Activated T-helper 2 cell treated with anti-CD3 and anti-CD28 coated beads, Interferon-gamma antibody, Interleukin-2, Interleukin-4, amounts not matched to agents 10 μg/mL and 5 μg/mL and 100 μg/mL, durations not matched to agents 14 hours and 24 hours and 36 hours (primary cell): ENCODE measurements at regions not wholly inside any gene's neighbourhood (a gene's known extent, or its start where the extent isn't known, plus 50 kb on each side); places are given as distances from the start of the nearest gene placed in this dataset.

ENCODE experiments used
- DNase-seq: peaks from one replicate; pipeline ENCODE4 v3.0.0; 2021; ENCODE audit warnings: low spot score
- H3K27ac Mint-ChIP-seq: one replicate; pipeline ENCODE4 v1.8.0; 2021; ENCODE audit warnings: mixed read lengths
- H3K27me3 Mint-ChIP-seq: one replicate; pipeline ENCODE4 v1.8.0; 2021; ENCODE audit warnings: low read depth, mixed read lengths
- H3K36me3 Mint-ChIP-seq: one replicate; pipeline ENCODE4 v1.8.0; 2021; ENCODE audit warnings: low read depth, mixed read lengths
- H3K4me1 Mint-ChIP-seq: one replicate; pipeline ENCODE4 v1.8.0; 2021; ENCODE audit warnings: low read depth, mixed read lengths
- H3K4me3 Mint-ChIP-seq: one replicate; pipeline ENCODE4 v1.8.0; 2021; ENCODE audit warnings: low read depth, mild to moderate bottlenecking, moderate library complexity, mixed read lengths
- H3K9me3 Mint-ChIP-seq: one replicate; pipeline ENCODE4 v1.8.0; 2021; ENCODE audit warnings: mixed read lengths
- intact Hi-C: fragments of 100-400 bp; cut with micrococcal nuclease; formaldehyde crosslinking; loops from one replicate; pipeline ENCODE4 v1.15.1; 2023

GRCh38 chr5:74324556-74324955 lies 316.0 kb downstream of the ENC1 start:
- Mint-ChIP-seq H3K27ac (no peak overlapping the region), H3K9me3 (no peaks in the 10 kb centered on the region), H3K4me1 (peaks cover 21% of the 10 kb centered on the region), H3K36me3 (no peaks in the 10 kb centered on the region), H3K27me3 (peaks cover 32% of the 10 kb centered on the region), H3K4me3 (no peak overlapping the region)
- no peak for DNase-seq
- intact Hi-C loops = no loop called here

GRCh38 chr5:74322944-74323343 lies 317.6 kb downstream of the ENC1 start:
- no peak for DNase-seq
- no peak overlapping the region for H3K4me3 Mint-ChIP-seq
- H3K9me3 Mint-ChIP-seq = no peaks in the 10 kb centered on the region
- H3K27ac Mint-ChIP-seq = no peak overlapping the region
- peaks cover 25% of the 10 kb centered on the region for H3K27me3 Mint-ChIP-seq
- no peaks in the 10 kb centered on the region for H3K36me3 Mint-ChIP-seq
- H3K4me1 Mint-ChIP-seq = peaks cover 18% of the 10 kb centered on the region
- intact Hi-C loops = no loop called here

GRCh38 chr5:74322191-74322590 lies 318.3 kb downstream of the ENC1 start:
- no peak overlapping the region for H3K27ac Mint-ChIP-seq
- H3K4me3 Mint-ChIP-seq = no peak overlapping the region
- H3K4me1 Mint-ChIP-seq = peaks cover 13% of the 10 kb centered on the region
- intact Hi-C loops = no loop called here
- H3K36me3 Mint-ChIP-seq = no peaks in the 10 kb centered on the region
- peaks cover 25% of the 10 kb centered on the region for H3K27me3 Mint-ChIP-seq
- DNase-seq = no peak
- no peaks in the 10 kb centered on the region for H3K9me3 Mint-ChIP-seq

- no peak overlapping the region for H3K27ac Mint-ChIP-seq
- H3K4me1 Mint-ChIP-seq = peaks cover 6% of the 10 kb centered on the region
- H3K27me3 Mint-ChIP-seq = peaks cover 25% of the 10 kb centered on the region
- H3K9me3 Mint-ChIP-seq = no peaks in the 10 kb centered on the region
- intact Hi-C loops = no loop called here
- no peak overlapping the region for H3K4me3 Mint-ChIP-seq
- DNase-seq = no peak
- no peaks in the 10 kb centered on the region for H3K36me3 Mint-ChIP-seq
Measured at GRCh38 chr5:74321326-74321725, 319.2 kb downstream of the ENC1 start.

- peaks cover 20% of the 10 kb centered on the region for H3K27me3 Mint-ChIP-seq
- no peaks in the 10 kb centered on the region for H3K36me3 Mint-ChIP-seq
- H3K27ac Mint-ChIP-seq = no peak overlapping the region
- intact Hi-C loops = no loop called here
- no peak for DNase-seq
- peaks cover 6% of the 10 kb centered on the region for H3K4me1 Mint-ChIP-seq
- H3K9me3 Mint-ChIP-seq = no peaks in the 10 kb centered on the region
- H3K4me3 Mint-ChIP-seq = no peak overlapping the region
Measured at GRCh38 chr5:74320526-74320925, 320.0 kb downstream of the ENC1 start.

GRCh38 chr5:74319076-74319475 lies 321.5 kb downstream of the ENC1 start:
- H3K27me3 Mint-ChIP-seq = peaks cover 12% of the 10 kb centered on the region
- H3K9me3 Mint-ChIP-seq = no peaks in the 10 kb centered on the region
- DNase-seq = no peak
- H3K36me3 Mint-ChIP-seq = no peaks in the 10 kb centered on the region
- intact Hi-C loops = loop anchor here (2.0 to 5.0 kb wide), 2 partner anchors 260 to 323 kb away; partner anchors contain the start of gene ENC1
- H3K4me1 Mint-ChIP-seq = peaks cover 6% of the 10 kb centered on the region
- no peak overlapping the region for H3K4me3 Mint-ChIP-seq
- H3K27ac Mint-ChIP-seq = peak overlapping the region; percentile 61

- Mint-ChIP-seq H3K4me1 (peaks cover 6% of the 10 kb centered on the region), H3K36me3 (no peaks in the 10 kb centered on the region), H3K4me3 (no peak overlapping the region), H3K9me3 (no peaks in the 10 kb centered on the region), H3K27ac (no peak overlapping the region), H3K27me3 (peaks cover 17% of the 10 kb centered on the region)
- no peak for DNase-seq
- intact Hi-C loops = loop anchor here (1.0 to 5.0 kb wide), 2 partner anchors 117 to 326 kb away; partner anchors contain the start of gene ENC1
Measured at GRCh38 chr5:74316064-74316603, 324.4 kb downstream of the ENC1 start.

GRCh38 chr5:74314906-74315305 lies 325.6 kb downstream of the ENC1 start:
- DNase-seq = no peak
- H3K27ac Mint-ChIP-seq = no peak overlapping the region
- H3K9me3 Mint-ChIP-seq = no peaks in the 10 kb centered on the region
- intact Hi-C loops = loop anchor here (5.0 kb wide), 1 partner anchor 327 kb away; the partner anchor contains the start of gene ENC1
- no peaks in the 10 kb centered on the region for H3K36me3 Mint-ChIP-seq
- H3K4me1 Mint-ChIP-seq = peaks cover 6% of the 10 kb centered on the region
- no peak overlapping the region for H3K4me3 Mint-ChIP-seq
- H3K27me3 Mint-ChIP-seq = peaks cover 21% of the 10 kb centered on the region

- no peak for DNase-seq
- intact Hi-C loops = no loop called here
- Mint-ChIP-seq H3K27me3 (peaks cover 27% of the 10 kb centered on the region), H3K4me1 (peaks cover 5% of the 10 kb centered on the region), H3K4me3 (no peak overlapping the region), H3K9me3 (no peaks in the 10 kb centered on the region), H3K27ac (no peak overlapping the region), H3K36me3 (no peaks in the 10 kb centered on the region)
Measured at GRCh38 chr5:74313896-74314295, 326.6 kb downstream of the ENC1 start.

- H3K36me3 Mint-ChIP-seq = no peaks in the 10 kb centered on the region
- no peak for DNase-seq
- intact Hi-C loops = no loop called here
- H3K27ac Mint-ChIP-seq = no peak overlapping the region
- peaks cover 27% of the 10 kb centered on the region for H3K27me3 Mint-ChIP-seq
- H3K9me3 Mint-ChIP-seq = no peaks in the 10 kb centered on the region
- H3K4me1 Mint-ChIP-seq = peaks cover 4% of the 10 kb centered on the region
- H3K4me3 Mint-ChIP-seq = no peak overlapping the region
Measured at GRCh38 chr5:74312746-74313145, 327.8 kb downstream of the ENC1 start.

- no peak overlapping the region for H3K27ac Mint-ChIP-seq
Measured at GRCh38 chr5:74311961-74312360, 328.6 kb downstream of the ENC1 start.

GRCh38 chr5:74310997-74311930 lies 329.3 kb downstream of the ENC1 start:
- Mint-ChIP-seq H3K9me3 (no peaks in the 10 kb centered on the region), H3K36me3 (no peaks in the 10 kb centered on the region), H3K27me3 (peaks cover 27% of the 10 kb centered on the region), H3K4me1 (peaks cover 2% of the 10 kb centered on the region), H3K4me3 (no peak overlapping the region), H3K27ac (no peak overlapping the region)
- intact Hi-C loops = no loop called here
- DNase-seq = no peak

More at GRCh38 chr5:74311961-74312360, 328.6 kb downstream of the ENC1 start:
- H3K4me1 Mint-ChIP-seq = peaks cover 4% of the 10 kb centered on the region
- H3K27me3 Mint-ChIP-seq = peaks cover 27% of the 10 kb centered on the region
- no peak for DNase-seq
- intact Hi-C loops = no loop called here
- no peak overlapping the region for H3K4me3 Mint-ChIP-seq
- H3K36me3 Mint-ChIP-seq = no peaks in the 10 kb centered on the region
- H3K9me3 Mint-ChIP-seq = no peaks in the 10 kb centered on the region

- Mint-ChIP-seq H3K27ac (no peak overlapping the region), H3K36me3 (no peaks in the 10 kb centered on the region), H3K9me3 (no peaks in the 10 kb centered on the region), H3K4me3 (no peak overlapping the region), H3K27me3 (peaks cover 27% of the 10 kb centered on the region), H3K4me1 (no peaks in the 10 kb centered on the region)
- DNase-seq = no peak
- intact Hi-C loops = no loop called here
Measured at GRCh38 chr5:74310386-74310785, 330.1 kb downstream of the ENC1 start.
